ENCODE measurements at regions not wholly inside any gene's neighbourhood (a gene's known extent, or its start where the extent isn't known, plus 50 kb on each side); places are given as distances from the start of the nearest gene placed in this dataset.

DNA sequence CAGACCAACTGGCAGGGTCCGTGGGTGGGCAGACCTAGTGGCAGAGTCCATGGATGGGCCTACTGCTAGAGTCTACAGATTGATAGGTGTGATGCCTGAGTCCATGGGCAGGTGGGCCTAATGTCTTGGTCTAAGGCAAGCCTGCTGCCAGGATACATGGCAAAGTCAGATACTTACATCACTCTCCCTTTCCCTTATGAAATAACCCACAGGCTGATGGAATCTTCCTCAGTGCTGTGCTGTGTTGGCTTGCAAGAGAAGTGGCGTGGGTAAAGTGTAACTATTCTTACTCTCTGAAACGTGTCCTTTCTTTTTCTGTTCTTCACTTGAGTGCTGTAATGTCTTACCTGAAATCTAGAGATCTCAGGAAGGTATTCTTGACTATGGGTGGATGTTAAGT, 67.3 kb upstream of the ADRB2 start:
- TF ChIP-seq ZNF274 (IDR thresholded peaks at IDR 0.05; ENCODE audit: low read depth, low read length) (no peak), YY1 (IDR thresholded peaks at IDR 0.05; ENCODE audit: insufficient read depth, insufficient read length) (no peak), SUZ12 (IDR thresholded peaks at IDR 0.05; ENCODE audit: extremely low read depth, insufficient read depth, insufficient read length) (no peak)

Measured in NT2/D1 (cell line).